Right lobe of liver (tissue), 4 donors: ENCODE measurements at regions not wholly inside any gene's neighbourhood (a gene's known extent, or its start where the extent isn't known, plus 50 kb on each side); places are given as distances from the start of the nearest gene placed in this dataset.
"Not testable (repeated sequence)": the region's sequence is repeated elsewhere in the genome, so short reads cannot be mapped to it uniquely, and the experiment has no call there.

Experiments used
- POLR2A ChIP-seq: fragments of 450-650 bp; IDR thresholded peaks from one replicate; pipeline ENCODE4 v1.6.1; 2017; ENCODE audit warnings: antibody characterized with exemption, mild to moderate bottlenecking
- TF ChIP-seq, protein P1 (sequence below), 4 donors: fragments of 200-600 bp in 3 of 4; fragments of 450-650 bp in 1 of 4; IDR thresholded peaks; one replicate each; pipeline versions ENCODE4 v1.5.1 to v1.8.0; 2016 to 2022; ENCODE audit warnings: antibody characterized with exemption in 4 of 4, mild to moderate bottlenecking in 2 of 4
- donor health status: DM: no; HTN: no; CAD: no.
- donor health status: DM: no; HTN: no; CAD: no.
- donor health status: DM: no; HTN: yes; CAD: no.

DNA sequence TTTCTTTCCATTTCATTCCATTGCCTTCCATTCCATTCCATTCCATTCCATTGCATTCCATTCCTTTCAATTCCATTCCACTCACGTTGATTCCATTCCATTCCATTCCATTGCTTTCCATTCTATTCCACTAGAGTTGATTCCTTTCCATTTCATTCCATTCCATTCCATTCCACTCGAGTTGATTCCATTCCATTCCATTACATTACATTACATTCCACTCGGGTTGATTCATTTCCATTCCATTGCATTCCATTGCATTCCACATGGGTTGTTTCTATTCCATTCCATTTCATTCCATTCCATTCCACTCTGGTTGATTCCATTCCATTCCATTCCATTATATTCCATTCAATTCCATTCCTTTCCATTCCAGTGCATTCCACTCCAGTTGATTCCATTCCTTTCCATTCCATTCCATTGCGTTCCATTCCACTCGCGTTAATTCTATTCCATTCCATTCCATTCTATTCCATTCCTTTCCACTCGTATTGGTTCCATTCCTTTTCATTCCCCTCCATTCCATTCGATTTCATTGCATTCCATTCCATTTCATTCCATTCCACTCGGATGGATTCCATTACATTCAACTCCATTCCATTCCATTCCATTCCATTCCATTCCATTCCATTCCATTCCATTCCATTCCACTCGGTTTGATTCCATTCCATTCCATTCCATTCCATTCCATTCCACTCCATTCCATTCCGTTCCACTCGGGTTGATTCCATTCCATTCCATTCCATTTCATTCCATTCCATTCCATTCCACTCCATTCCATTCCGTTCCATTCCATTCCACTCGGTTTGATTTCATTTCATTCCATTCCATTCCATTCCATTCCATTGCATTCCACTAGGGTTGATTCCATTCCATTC, 1139.1 kb downstream of the RPIA start:
- TF ChIP-seq, protein P1, sequence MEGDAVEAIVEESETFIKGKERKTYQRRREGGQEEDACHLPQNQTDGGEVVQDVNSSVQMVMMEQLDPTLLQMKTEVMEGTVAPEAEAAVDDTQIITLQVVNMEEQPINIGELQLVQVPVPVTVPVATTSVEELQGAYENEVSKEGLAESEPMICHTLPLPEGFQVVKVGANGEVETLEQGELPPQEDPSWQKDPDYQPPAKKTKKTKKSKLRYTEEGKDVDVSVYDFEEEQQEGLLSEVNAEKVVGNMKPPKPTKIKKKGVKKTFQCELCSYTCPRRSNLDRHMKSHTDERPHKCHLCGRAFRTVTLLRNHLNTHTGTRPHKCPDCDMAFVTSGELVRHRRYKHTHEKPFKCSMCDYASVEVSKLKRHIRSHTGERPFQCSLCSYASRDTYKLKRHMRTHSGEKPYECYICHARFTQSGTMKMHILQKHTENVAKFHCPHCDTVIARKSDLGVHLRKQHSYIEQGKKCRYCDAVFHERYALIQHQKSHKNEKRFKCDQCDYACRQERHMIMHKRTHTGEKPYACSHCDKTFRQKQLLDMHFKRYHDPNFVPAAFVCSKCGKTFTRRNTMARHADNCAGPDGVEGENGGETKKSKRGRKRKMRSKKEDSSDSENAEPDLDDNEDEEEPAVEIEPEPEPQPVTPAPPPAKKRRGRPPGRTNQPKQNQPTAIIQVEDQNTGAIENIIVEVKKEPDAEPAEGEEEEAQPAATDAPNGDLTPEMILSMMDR (IDR thresholded peaks at IDR 0.05) = not testable (repeated sequence)
- TF ChIP-seq POLR2A = not testable (repeated sequence)
